ENCODE measurements at regions not wholly inside any gene's neighbourhood (a gene's known extent, or its start where the extent isn't known, plus 50 kb on each side); places are given as distances from the start of the nearest gene placed in this dataset.

GRCh38 chr9:129355631-129356030 is 177.6 kb upstream of the IER5L start:
- Histone ChIP-seq H3K9ac (ENCODE audit: low read depth in 1 of 2, low read length in 2 of 2) (no peak overlapping the region), H3K4me1 (ENCODE audit: control insufficient read depth in 4 of 4, insufficient read depth in 4 of 4, low read length in 3 of 4) (peaks cover 0 to 5% (median 2%) of the 10 kb centered on the region in 4 donors), H3K9me3 (ENCODE audit: control insufficient read depth in 4 of 4, low read length in 3 of 4) (peaks cover 0 to 5% (median 0%) of the 10 kb centered on the region in 4 donors), H3K27ac (ENCODE audit: low read depth in 1 of 2, low read length in 2 of 2) (no peak overlapping the region), H3K27me3 (ENCODE audit: control insufficient read depth in 4 of 4, insufficient read depth in 4 of 4, low read length in 3 of 4) (no peaks in the 10 kb centered on the region), H3K4me3 (ENCODE audit: low read depth in 1 of 3, low read length in 3 of 3) (no peak overlapping the region), H3K36me3 (ENCODE audit: control insufficient read depth in 4 of 4, insufficient read depth in 3 of 4, low read depth in 1 of 4, low read length in 3 of 4) (no peaks in the 10 kb centered on the region)
- DNase-seq (ENCODE audit: low spot score) = no peak
- TF ChIP-seq RXRA (IDR thresholded peaks at IDR 0.05) = no peak
- no peak for TF ChIP-seq GABPA (IDR thresholded peaks at IDR 0.05 in 1 of 2, conservative IDR thresholded peaks at IDR 0.05 in 1 of 2)
- no peak for TF ChIP-seq FOXA2 (IDR thresholded peaks at IDR 0.05)
- no peak for TF ChIP-seq FOXA1 (IDR thresholded peaks at IDR 0.05)
- TF ChIP-seq, protein P1, sequence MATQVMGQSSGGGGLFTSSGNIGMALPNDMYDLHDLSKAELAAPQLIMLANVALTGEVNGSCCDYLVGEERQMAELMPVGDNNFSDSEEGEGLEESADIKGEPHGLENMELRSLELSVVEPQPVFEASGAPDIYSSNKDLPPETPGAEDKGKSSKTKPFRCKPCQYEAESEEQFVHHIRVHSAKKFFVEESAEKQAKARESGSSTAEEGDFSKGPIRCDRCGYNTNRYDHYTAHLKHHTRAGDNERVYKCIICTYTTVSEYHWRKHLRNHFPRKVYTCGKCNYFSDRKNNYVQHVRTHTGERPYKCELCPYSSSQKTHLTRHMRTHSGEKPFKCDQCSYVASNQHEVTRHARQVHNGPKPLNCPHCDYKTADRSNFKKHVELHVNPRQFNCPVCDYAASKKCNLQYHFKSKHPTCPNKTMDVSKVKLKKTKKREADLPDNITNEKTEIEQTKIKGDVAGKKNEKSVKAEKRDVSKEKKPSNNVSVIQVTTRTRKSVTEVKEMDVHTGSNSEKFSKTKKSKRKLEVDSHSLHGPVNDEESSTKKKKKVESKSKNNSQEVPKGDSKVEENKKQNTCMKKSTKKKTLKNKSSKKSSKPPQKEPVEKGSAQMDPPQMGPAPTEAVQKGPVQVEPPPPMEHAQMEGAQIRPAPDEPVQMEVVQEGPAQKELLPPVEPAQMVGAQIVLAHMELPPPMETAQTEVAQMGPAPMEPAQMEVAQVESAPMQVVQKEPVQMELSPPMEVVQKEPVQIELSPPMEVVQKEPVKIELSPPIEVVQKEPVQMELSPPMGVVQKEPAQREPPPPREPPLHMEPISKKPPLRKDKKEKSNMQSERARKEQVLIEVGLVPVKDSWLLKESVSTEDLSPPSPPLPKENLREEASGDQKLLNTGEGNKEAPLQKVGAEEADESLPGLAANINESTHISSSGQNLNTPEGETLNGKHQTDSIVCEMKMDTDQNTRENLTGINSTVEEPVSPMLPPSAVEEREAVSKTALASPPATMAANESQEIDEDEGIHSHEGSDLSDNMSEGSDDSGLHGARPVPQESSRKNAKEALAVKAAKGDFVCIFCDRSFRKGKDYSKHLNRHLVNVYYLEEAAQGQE (IDR thresholded peaks at IDR 0.05) = no peak
- 94% methylated on average over 5 of the region's 5 CpGs for WGBS

DNA sequence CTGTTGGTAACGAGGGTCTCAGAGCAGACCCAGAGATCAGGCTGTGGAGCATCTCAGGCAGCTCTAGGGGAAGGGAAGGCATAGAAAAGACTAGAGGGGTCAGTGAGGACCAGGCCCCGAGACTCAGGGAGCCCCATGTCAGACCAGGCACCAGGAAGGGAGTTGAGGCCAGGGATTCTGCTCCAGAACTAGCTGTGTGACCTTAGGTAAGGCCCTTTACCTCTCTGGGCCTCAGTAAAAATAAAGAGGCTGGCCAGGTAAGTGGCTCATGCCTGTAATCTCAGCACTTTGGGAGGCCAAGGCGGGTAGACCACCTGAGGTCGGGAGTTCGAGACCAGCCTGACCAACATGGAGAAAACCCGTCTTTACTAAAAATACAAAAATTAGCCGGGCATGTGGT is 176.4 kb upstream of the IER5L start:
- H3K4me3 ChIP-seq (ENCODE audit: low read depth in 1 of 3, low read length in 3 of 3) = no peak overlapping the region
- no peaks in the 10 kb centered on the region for H3K36me3 ChIP-seq (ENCODE audit: control insufficient read depth in 4 of 4, insufficient read depth in 3 of 4, low read depth in 1 of 4, low read length in 3 of 4)
- no peak overlapping the region for H3K9ac ChIP-seq (ENCODE audit: low read depth in 1 of 2, low read length in 2 of 2)
- WGBS = 94% methylated on average over 7 of the region's 7 CpGs
- TF ChIP-seq FOXA1 (IDR thresholded peaks at IDR 0.05) (no peak), EGR1 (IDR thresholded peaks at IDR 0.05; ENCODE audit: low read depth in 2 of 2) (no peak), TAF1 (conservative IDR thresholded peaks at IDR 0.05) (no peak), RXRA (IDR thresholded peaks at IDR 0.05) (no peak), ZBTB33 (IDR thresholded peaks at IDR 0.05) (no peak), HNF4G (IDR thresholded peaks at IDR 0.05) (no peak), NR2F2 (IDR thresholded peaks at IDR 0.05) (no peak), GABPA (IDR thresholded peaks at IDR 0.05 in 1 of 2, conservative IDR thresholded peaks at IDR 0.05 in 1 of 2) (no peak), SP1 (IDR thresholded peaks at IDR 0.05) (no peak), RAD21 (IDR thresholded peaks at IDR 0.05) (no peak), JUND (IDR thresholded peaks at IDR 0.05) (no peak), HNF4A (conservative IDR thresholded peaks at IDR 0.05) (no peak), YY1 (IDR thresholded peaks at IDR 0.05) (no peak), FOXA2 (IDR thresholded peaks at IDR 0.05) (no peak)
- TF ChIP-seq, protein P2, sequence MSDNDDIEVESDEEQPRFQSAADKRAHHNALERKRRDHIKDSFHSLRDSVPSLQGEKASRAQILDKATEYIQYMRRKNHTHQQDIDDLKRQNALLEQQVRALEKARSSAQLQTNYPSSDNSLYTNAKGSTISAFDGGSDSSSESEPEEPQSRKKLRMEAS (IDR thresholded peaks at IDR 0.05) = no peak
- TF ChIP-seq, protein P3, sequence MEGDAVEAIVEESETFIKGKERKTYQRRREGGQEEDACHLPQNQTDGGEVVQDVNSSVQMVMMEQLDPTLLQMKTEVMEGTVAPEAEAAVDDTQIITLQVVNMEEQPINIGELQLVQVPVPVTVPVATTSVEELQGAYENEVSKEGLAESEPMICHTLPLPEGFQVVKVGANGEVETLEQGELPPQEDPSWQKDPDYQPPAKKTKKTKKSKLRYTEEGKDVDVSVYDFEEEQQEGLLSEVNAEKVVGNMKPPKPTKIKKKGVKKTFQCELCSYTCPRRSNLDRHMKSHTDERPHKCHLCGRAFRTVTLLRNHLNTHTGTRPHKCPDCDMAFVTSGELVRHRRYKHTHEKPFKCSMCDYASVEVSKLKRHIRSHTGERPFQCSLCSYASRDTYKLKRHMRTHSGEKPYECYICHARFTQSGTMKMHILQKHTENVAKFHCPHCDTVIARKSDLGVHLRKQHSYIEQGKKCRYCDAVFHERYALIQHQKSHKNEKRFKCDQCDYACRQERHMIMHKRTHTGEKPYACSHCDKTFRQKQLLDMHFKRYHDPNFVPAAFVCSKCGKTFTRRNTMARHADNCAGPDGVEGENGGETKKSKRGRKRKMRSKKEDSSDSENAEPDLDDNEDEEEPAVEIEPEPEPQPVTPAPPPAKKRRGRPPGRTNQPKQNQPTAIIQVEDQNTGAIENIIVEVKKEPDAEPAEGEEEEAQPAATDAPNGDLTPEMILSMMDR (IDR thresholded peaks at IDR 0.05; ENCODE audit: low read depth, low read length, missing input control) = no peak
- TF ChIP-seq, protein P1 (IDR thresholded peaks at IDR 0.05) = no peak
- H3K27ac ChIP-seq (ENCODE audit: low read depth in 1 of 2, low read length in 2 of 2) = no peak overlapping the region
- no peaks in the 10 kb centered on the region for H3K27me3 ChIP-seq (ENCODE audit: control insufficient read depth in 4 of 4, insufficient read depth in 4 of 4, low read length in 3 of 4)
- peaks cover 0 to 5% (median 2%) of the 10 kb centered on the region in 4 donors for H3K4me1 ChIP-seq (ENCODE audit: control insufficient read depth in 4 of 4, insufficient read depth in 4 of 4, low read length in 3 of 4)
- peaks cover 0 to 5% (median 0%) of the 10 kb centered on the region in 4 donors for H3K9me3 ChIP-seq (ENCODE audit: control insufficient read depth in 4 of 4, low read length in 3 of 4)
- no peak for DNase-seq (ENCODE audit: low spot score)
